Liver (tissue), 8 donors: ENCODE measurements at regions not wholly inside any gene's neighbourhood (a gene's known extent, or its start where the extent isn't known, plus 50 kb on each side); places are given as distances from the start of the nearest gene placed in this dataset.
"Not testable (repeated sequence)": the region's sequence is repeated elsewhere in the genome, so short reads cannot be mapped to it uniquely, and the experiment has no call there.

Source experiments
- DNase-seq: peaks from one replicate; pipeline ENCODE4 v3.0.0-alpha.2; 2017; ENCODE audit warnings: low spot score
- H3K27ac ChIP-seq, 2 donors: one replicate each; pipeline ENCODE4 v1.7.0; 2013; ENCODE audit warnings: inconsistent platforms in 2 of 2, low read length in 2 of 2, control low read depth in 1 of 2, low read depth in 1 of 2, mild to moderate bottlenecking in 1 of 2
- H3K27me3 ChIP-seq, 4 donors: one replicate each; pipeline versions ENCODE4 v1.6.1 to v1.7.0; 2013; ENCODE audit warnings: low read length in 3 of 4, inconsistent platforms in 1 of 4, mild to moderate bottlenecking in 1 of 4, moderate library complexity in 1 of 4; ENCODE audit not compliant: control insufficient read depth in 4 of 4, insufficient read depth in 4 of 4
- H3K36me3 ChIP-seq, 4 donors: one replicate each; pipeline versions ENCODE4 v1.6.1 to v1.7.0; 2013; ENCODE audit warnings: low read length in 3 of 4, mild to moderate bottlenecking in 3 of 4, low read depth in 1 of 4, moderate library complexity in 1 of 4; ENCODE audit not compliant: control insufficient read depth in 4 of 4, insufficient read depth in 3 of 4
- H3K4me1 ChIP-seq, 4 donors: one replicate each; pipeline versions ENCODE4 v1.6.1 to v1.7.0; 2013; ENCODE audit warnings: low read length in 3 of 4, mild to moderate bottlenecking in 3 of 4, moderate library complexity in 1 of 4; ENCODE audit not compliant: control insufficient read depth in 4 of 4, insufficient read depth in 4 of 4
- H3K4me3 ChIP-seq, 3 donors: one replicate each; pipeline versions ENCODE4 v1.6.1 to v1.7.0; 2013; ENCODE audit warnings: low read length in 3 of 3, control low read depth in 1 of 3, low read depth in 1 of 3, mild to moderate bottlenecking in 1 of 3
- H3K9ac ChIP-seq, 2 donors: one replicate each; pipeline ENCODE4 v1.7.0; 2013; ENCODE audit warnings: low read length in 2 of 2, mild to moderate bottlenecking in 2 of 2, moderate library complexity in 2 of 2, control low read depth in 1 of 2, low read depth in 1 of 2
- H3K9me3 ChIP-seq, 4 donors: one replicate each; pipeline versions ENCODE4 v1.6.1 to v1.7.0; 2013; ENCODE audit warnings: low read length in 3 of 4; ENCODE audit not compliant: control insufficient read depth in 4 of 4
- CTCF ChIP-seq: fragments of 150-350 bp; IDR thresholded peaks from 2 replicates; pipeline ENCODE4 v1.5.1; 2017; ENCODE audit warnings: improper control_type of control experiment, low read depth, low read length; ENCODE audit not compliant: missing input control
- EGR1 ChIP-seq, 2 donors: IDR thresholded peaks; 2 replicates each; pipeline ENCODE4 v1.6.1; 2016 to 2018; ENCODE audit warnings: antibody characterized with exemption in 2 of 2, low read depth in 2 of 2
- FOXA1 ChIP-seq: IDR thresholded peaks from 2 replicates; pipeline ENCODE4 v1.6.1; 2016; ENCODE audit warnings: antibody characterized with exemption
- FOXA2 ChIP-seq: IDR thresholded peaks from 2 replicates; pipeline ENCODE4 v1.6.1; 2016; ENCODE audit warnings: antibody characterized with exemption
- GABPA ChIP-seq, 2 donors: IDR thresholded peaks in 1 of 2; conservative IDR thresholded peaks in 1 of 2; 2 replicates each; pipeline ENCODE4 v1.6.1; 2016; ENCODE audit warnings: antibody characterized with exemption in 2 of 2, mild to moderate bottlenecking in 1 of 2, moderate library complexity in 1 of 2
- HNF4A ChIP-seq, 2 donors: conservative IDR thresholded peaks; 2 replicates each; pipeline ENCODE4 v1.6.1; 2016; ENCODE audit warnings: antibody characterized with exemption in 2 of 2, mild to moderate bottlenecking in 2 of 2
- HNF4G ChIP-seq: IDR thresholded peaks from 2 replicates; pipeline ENCODE4 v1.6.1; 2016; ENCODE audit warnings: antibody characterized with exemption
- MAX ChIP-seq: IDR thresholded peaks from 2 replicates; pipeline ENCODE4 v1.6.1; 2016; ENCODE audit warnings: antibody characterized with exemption
- NR2F2 ChIP-seq: IDR thresholded peaks from 2 replicates; pipeline ENCODE4 v1.6.1; 2016; ENCODE audit warnings: antibody characterized with exemption
- RXRA ChIP-seq, 2 donors: IDR thresholded peaks; 2 replicates each; pipeline ENCODE4 v1.6.1; 2017 to 2018; ENCODE audit warnings: antibody characterized with exemption in 2 of 2, mild to moderate bottlenecking in 1 of 2
- SP1 ChIP-seq: IDR thresholded peaks from 2 replicates; pipeline ENCODE4 v1.6.1; 2018; ENCODE audit warnings: antibody characterized with exemption, mild to moderate bottlenecking
- TAF1 ChIP-seq: conservative IDR thresholded peaks from 2 replicates; pipeline ENCODE4 v1.6.1; 2016; ENCODE audit warnings: antibody characterized with exemption, mild to moderate bottlenecking
- YY1 ChIP-seq: IDR thresholded peaks from 2 replicates; pipeline ENCODE4 v1.6.1; 2016; ENCODE audit warnings: antibody characterized with exemption, mild to moderate bottlenecking
- ZBTB33 ChIP-seq: IDR thresholded peaks from 2 replicates; pipeline ENCODE4 v1.6.1; 2016; ENCODE audit warnings: antibody characterized with exemption
- WGBS: extraction: QIAGEN DNeasy Blood & Tissue Kit; methylation state at CpG from one replicate; pipeline ENCODE4 v1.1.7; 2013; 5-methylcytosine and 5-hydroxymethylcytosine counted together
- donor health status: healthy.
- donor health status: healthy.
- donor health status: healthy.
- donor health status: healthy.
- donor health status: healthy.

DNA sequence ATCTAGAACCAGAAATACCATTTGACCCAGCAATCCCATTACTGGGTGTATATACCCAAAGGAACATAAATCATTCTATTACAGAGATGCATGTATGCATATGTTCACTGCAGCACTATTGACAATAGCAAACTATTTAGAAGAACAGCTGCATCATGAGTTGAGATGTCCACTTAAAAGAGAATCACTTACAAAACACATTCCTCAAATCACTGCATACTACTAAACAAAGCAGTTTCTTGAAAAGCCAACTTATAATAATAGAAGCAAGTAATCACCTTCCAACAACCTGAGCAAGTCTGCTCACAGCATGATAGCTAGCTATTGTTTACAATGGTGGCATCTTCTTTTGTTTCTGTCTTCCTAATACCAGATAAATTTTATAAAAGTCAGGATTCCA lies 454.7 kb upstream of the ADAMTS9 start:
- DNase-seq: no peak
- no peaks in the 10 kb centered on the region for H3K9me3 ChIP-seq
- H3K9ac ChIP-seq: no peak overlapping the region
- H3K27me3 ChIP-seq: no peaks in the 10 kb centered on the region
- no peak overlapping the region for H3K4me3 ChIP-seq
- TF ChIP-seq CTCF (no peak), HNF4A (conservative IDR thresholded peaks at IDR 0.05) (no peak), FOXA1 (no peak), NR2F2 (no peak)
- H3K27ac ChIP-seq: no peak overlapping the region
- H3K4me1 ChIP-seq: no peaks in the 10 kb centered on the region
- H3K36me3 ChIP-seq: no peaks in the 10 kb centered on the region

- Histone ChIP-seq H3K36me3 (no peaks in the 10 kb centered on the region), H3K9me3 (no peaks in the 10 kb centered on the region), H3K27ac (no peak overlapping the region), H3K4me1 (no peaks in the 10 kb centered on the region), H3K4me3 (no peak overlapping the region), H3K27me3 (no peaks in the 10 kb centered on the region), H3K9ac (no peak overlapping the region)
- no peak for DNase-seq
- TF ChIP-seq SP1 (no peak), HNF4G (no peak)
- 78% methylated on average over 3 of the region's 3 CpGs for WGBS
Measured at GRCh38 chr3:65138556-65138955, 450.8 kb upstream of the ADAMTS9 start.

DNA sequence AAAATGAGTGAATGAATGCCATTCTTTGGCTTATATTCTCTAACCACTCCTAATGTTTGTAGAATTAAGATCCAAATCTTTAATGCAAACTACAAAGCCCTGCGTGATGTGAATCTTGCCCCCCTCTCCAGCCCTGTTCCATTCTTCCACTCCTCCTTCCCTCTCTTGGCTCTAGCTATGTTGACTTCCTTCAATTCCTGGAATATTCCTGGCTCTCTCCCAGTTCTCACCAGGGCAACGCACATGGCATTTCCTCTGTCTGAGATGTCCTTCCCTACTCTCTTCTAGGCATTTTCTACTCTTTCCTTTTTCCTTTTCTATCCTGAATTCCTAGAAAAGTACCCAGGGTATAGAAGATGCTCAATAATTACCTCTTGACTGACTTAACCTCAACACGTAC lies 446.0 kb upstream of the ADAMTS9 start:
- H3K9me3 ChIP-seq, H3K27me3 ChIP-seq, H3K4me1 ChIP-seq, H3K9ac ChIP-seq, H3K4me3 ChIP-seq, H3K36me3 ChIP-seq, DNase-seq, H3K27ac ChIP-seq: not testable (repeated sequence)
- 0% methylated on average over 1 of the region's 3 CpGs for WGBS

GRCh38 chr3:65130782-65131181 lies 443.0 kb upstream of the ADAMTS9 start:
- Histone ChIP-seq H3K9ac (no peak overlapping the region), H3K36me3 (no peaks in the 10 kb centered on the region), H3K27ac (no peak overlapping the region), H3K9me3 (no peaks in the 10 kb centered on the region), H3K4me1 (no peaks in the 10 kb centered on the region), H3K27me3 (no peaks in the 10 kb centered on the region), H3K4me3 (no peak overlapping the region)
- no peak for DNase-seq
- TF ChIP-seq FOXA1 (no peak), HNF4G (no peak), RXRA (IDR thresholded peaks at IDR 0.05) (no peak)
- 94% methylated on average over 4 of the region's 4 CpGs for WGBS

DNA sequence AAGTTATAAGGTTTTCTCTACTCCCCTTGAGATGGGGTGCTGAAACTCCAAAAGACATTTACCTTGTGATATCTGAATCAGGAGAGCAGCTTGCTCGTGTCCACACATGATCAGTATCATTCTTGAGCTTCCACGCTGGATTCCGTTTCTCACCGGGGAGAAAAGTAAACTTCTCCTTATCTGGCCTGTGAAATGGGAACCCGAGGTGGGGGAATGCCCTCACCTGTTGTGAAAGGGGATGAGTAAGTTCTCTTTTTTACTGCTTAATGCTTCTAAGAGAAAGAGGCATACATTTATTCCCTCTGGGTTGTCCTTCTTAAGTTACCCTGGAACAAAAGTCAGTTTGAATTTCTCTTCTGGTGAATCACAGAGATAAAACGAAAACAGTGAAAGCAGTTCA lies 440.5 kb upstream of the ADAMTS9 start:
- no peaks in the 10 kb centered on the region for H3K9me3 ChIP-seq
- 61% methylated on average over 6 of the region's 6 CpGs for WGBS
- no peak overlapping the region for H3K4me3 ChIP-seq
- H3K4me1 ChIP-seq: no peaks in the 10 kb centered on the region
- no peak for DNase-seq
- H3K27ac ChIP-seq: no peak overlapping the region
- no peaks in the 10 kb centered on the region for H3K27me3 ChIP-seq
- H3K9ac ChIP-seq: no peak overlapping the region
- no peaks in the 10 kb centered on the region for H3K36me3 ChIP-seq
- TF ChIP-seq SP1: no peak
- no peak for TF ChIP-seq FOXA1
- TF ChIP-seq ZBTB33: no peak
- TF ChIP-seq FOXA2: no peak
- no peak for TF ChIP-seq HNF4G
- no peak for TF ChIP-seq MAX
- TF ChIP-seq RXRA (IDR thresholded peaks at IDR 0.05): no peak
- TF ChIP-seq YY1: no peak
- no peak for TF ChIP-seq TAF1
- TF ChIP-seq GABPA (IDR thresholded peaks at IDR 0.05 in 1 of 2, conservative IDR thresholded peaks at IDR 0.05 in 1 of 2): no peak
- no peak for TF ChIP-seq EGR1 (IDR thresholded peaks at IDR 0.05; ENCODE audit: low read depth in 2 of 2)
- no peak for TF ChIP-seq NR2F2
- TF ChIP-seq HNF4A (conservative IDR thresholded peaks at IDR 0.05): no peak
